Neural cell (in vitro differentiated cells): ENCODE measurements at regions not wholly inside any gene's neighbourhood (a gene's known extent, or its start where the extent isn't known, plus 50 kb on each side); places are given as distances from the start of the nearest gene placed in this dataset.

Source experiments
- H2AFZ ChIP-seq: fragments of 200-600, 300-800 bp; sonication (generic), shearing (Covaris generic); 2 replicates; pipeline ENCODE4 v1.6.0; 2014; ENCODE audit warnings: low read depth, mild to moderate bottlenecking, antibody characterized with exemption, low read length, moderate library complexity
- H3F3A ChIP-seq: fragments of 200-600 bp; shearing (Covaris generic); 2 replicates; pipeline ENCODE4 v1.6.1; 2016; ENCODE audit warnings: mild to moderate bottlenecking, moderate library complexity, mixed read lengths, antibody characterized with exemption, low read length; ENCODE audit not compliant: insufficient read depth, poor library complexity, severe bottlenecking
- H3K27ac ChIP-seq: fragments of 200-600, 300-800 bp; sonication (generic), shearing (Covaris generic); 2 replicates; pipeline ENCODE4 v1.5.1; 2014; ENCODE audit warnings: mild to moderate bottlenecking, low read length, moderate library complexity
- H3K27me3 ChIP-seq: fragments of 300-800, 200-600 bp; sonication (generic), shearing (Covaris generic); 2 replicates; pipeline ENCODE4 v1.6.0; 2014; ENCODE audit warnings: mild to moderate bottlenecking, low read depth, low read length, moderate library complexity; ENCODE audit not compliant: insufficient read depth
- H3K36me3 ChIP-seq: fragments of 300-800, 200-600 bp; sonication (generic), shearing (Covaris generic); 2 replicates; pipeline ENCODE4 v1.5.1; 2014; ENCODE audit warnings: mild to moderate bottlenecking, antibody characterized with exemption, low read length, moderate library complexity; ENCODE audit not compliant: insufficient read depth
- H3K4me2 ChIP-seq: fragments of 300-800, 200-600 bp; sonication (generic), shearing (Covaris generic); 2 replicates; pipeline ENCODE4 v1.6.0; 2014; ENCODE audit warnings: mild to moderate bottlenecking, low read length
- H3K4me3 ChIP-seq: fragments of 300-800, 200-600 bp; sonication (generic), shearing (Covaris generic); 2 replicates; pipeline ENCODE4 v1.5.1; 2014; ENCODE audit warnings: mild to moderate bottlenecking, low read length, moderate library complexity
- H3K79me2 ChIP-seq: fragments of 200-600 bp; shearing (Covaris generic); replicated peaks from 2 replicates; pipeline ENCODE4 v1.6.0; 2014; ENCODE audit warnings: mild to moderate bottlenecking, low read length, moderate library complexity; ENCODE audit not compliant: insufficient read depth
- H3K9ac ChIP-seq: fragments of 300-800, 200-600 bp; sonication (generic), shearing (Covaris generic); 2 replicates; pipeline ENCODE4 v1.6.1; 2016; ENCODE audit warnings: mild to moderate bottlenecking, low read length, mixed read lengths
- H3K9me2 ChIP-seq: fragments of 200-600 bp; shearing (Covaris generic); 2 replicates; pipeline ENCODE4 v1.6.1; 2016; ENCODE audit warnings: mild to moderate bottlenecking, low read length, mixed read lengths; ENCODE audit not compliant: insufficient read depth
- H3K9me3 ChIP-seq: fragments of 200-600, 300-800 bp; sonication (generic), shearing (Covaris generic); 2 replicates; pipeline ENCODE4 v1.6.1; 2016; ENCODE audit warnings: mild to moderate bottlenecking, mixed run types, low read length, moderate library complexity, mixed read lengths
- H4K20me1 ChIP-seq: fragments of 200-600 bp; shearing (Covaris generic); 2 replicates; pipeline ENCODE4 v1.6.1; 2016; ENCODE audit warnings: mild to moderate bottlenecking, mixed run types; ENCODE audit not compliant: insufficient read depth
- CTCF ChIP-seq: fragments of 450-650 bp; IDR thresholded peaks from 2 replicates; pipeline ENCODE4 v1.5.1; 2014; ENCODE audit warnings: antibody characterized with exemption, mild to moderate bottlenecking, moderate library complexity; ENCODE audit not compliant: poor library complexity, severe bottlenecking
- EP300 ChIP-seq: fragments of 450-650 bp; conservative IDR thresholded peaks from 2 replicates; pipeline ENCODE4 v1.6.1; 2014; ENCODE audit warnings: antibody characterized with exemption, mild to moderate bottlenecking, moderate library complexity; ENCODE audit not compliant: poor library complexity, severe bottlenecking
- EZH2 ChIP-seq: fragments of 200-600, 300-800 bp; shearing (Covaris generic), sonication (generic); IDR thresholded peaks from 2 replicates; pipeline ENCODE4 v1.6.1; 2014; ENCODE audit warnings: antibody characterized with exemption, low read length, borderline replicate concordance, mild to moderate bottlenecking; ENCODE audit not compliant: insufficient read depth, poor library complexity, severe bottlenecking
- MXI1 ChIP-seq: fragments of 450-650 bp; conservative IDR thresholded peaks from 2 replicates; pipeline ENCODE4 v1.6.1; 2014; ENCODE audit warnings: antibody characterized with exemption, mild to moderate bottlenecking; ENCODE audit not compliant: poor library complexity, severe bottlenecking
- POLR2AphosphoS5 ChIP-seq: IDR thresholded peaks from 2 replicates; pipeline ENCODE4 v1.6.1; 2012
- RAD21 ChIP-seq: fragments of 450-650 bp; conservative IDR thresholded peaks from 2 replicates; pipeline ENCODE4 v1.6.1; 2014; ENCODE audit warnings: antibody characterized with exemption, mild to moderate bottlenecking, moderate library complexity
- SMC3 ChIP-seq: fragments of 450-650 bp; conservative IDR thresholded peaks from 2 replicates; pipeline ENCODE4 v1.6.1; 2014; ENCODE audit warnings: antibody characterized with exemption, mild to moderate bottlenecking, moderate library complexity; ENCODE audit not compliant: poor library complexity
- TAF1 ChIP-seq: IDR thresholded peaks from 2 replicates; pipeline ENCODE4 v1.6.1; 2012; ENCODE audit warnings: low read depth
- TF ChIP-seq, protein P1 (sequence below): IDR thresholded peaks from 2 replicates; pipeline ENCODE4 v1.6.1; 2012; ENCODE audit warnings: borderline replicate concordance

- Histone ChIP-seq H3F3A (no peaks in the 10 kb centered on the region), H3K9ac (no peak overlapping the region), H3K36me3 (no peaks in the 10 kb centered on the region), H3K9me2 (no peaks in the 10 kb centered on the region), H2AFZ (no peak overlapping the region), H3K4me2 (no peak overlapping the region), H3K27me3 (no peaks in the 10 kb centered on the region), H3K9me3 (no peaks in the 10 kb centered on the region), H4K20me1 (no peaks in the 10 kb centered on the region), H3K27ac (no peak overlapping the region), H3K79me2 (no peaks in the 10 kb centered on the region), H3K4me3 (no peak overlapping the region)
- TF ChIP-seq CTCF (no peak), MXI1 (no peak), EP300 (no peak), SMC3 (no peak), TAF1 (no peak), POLR2AphosphoS5 (no peak), EZH2 (no peak)
- TF ChIP-seq, protein P1, sequence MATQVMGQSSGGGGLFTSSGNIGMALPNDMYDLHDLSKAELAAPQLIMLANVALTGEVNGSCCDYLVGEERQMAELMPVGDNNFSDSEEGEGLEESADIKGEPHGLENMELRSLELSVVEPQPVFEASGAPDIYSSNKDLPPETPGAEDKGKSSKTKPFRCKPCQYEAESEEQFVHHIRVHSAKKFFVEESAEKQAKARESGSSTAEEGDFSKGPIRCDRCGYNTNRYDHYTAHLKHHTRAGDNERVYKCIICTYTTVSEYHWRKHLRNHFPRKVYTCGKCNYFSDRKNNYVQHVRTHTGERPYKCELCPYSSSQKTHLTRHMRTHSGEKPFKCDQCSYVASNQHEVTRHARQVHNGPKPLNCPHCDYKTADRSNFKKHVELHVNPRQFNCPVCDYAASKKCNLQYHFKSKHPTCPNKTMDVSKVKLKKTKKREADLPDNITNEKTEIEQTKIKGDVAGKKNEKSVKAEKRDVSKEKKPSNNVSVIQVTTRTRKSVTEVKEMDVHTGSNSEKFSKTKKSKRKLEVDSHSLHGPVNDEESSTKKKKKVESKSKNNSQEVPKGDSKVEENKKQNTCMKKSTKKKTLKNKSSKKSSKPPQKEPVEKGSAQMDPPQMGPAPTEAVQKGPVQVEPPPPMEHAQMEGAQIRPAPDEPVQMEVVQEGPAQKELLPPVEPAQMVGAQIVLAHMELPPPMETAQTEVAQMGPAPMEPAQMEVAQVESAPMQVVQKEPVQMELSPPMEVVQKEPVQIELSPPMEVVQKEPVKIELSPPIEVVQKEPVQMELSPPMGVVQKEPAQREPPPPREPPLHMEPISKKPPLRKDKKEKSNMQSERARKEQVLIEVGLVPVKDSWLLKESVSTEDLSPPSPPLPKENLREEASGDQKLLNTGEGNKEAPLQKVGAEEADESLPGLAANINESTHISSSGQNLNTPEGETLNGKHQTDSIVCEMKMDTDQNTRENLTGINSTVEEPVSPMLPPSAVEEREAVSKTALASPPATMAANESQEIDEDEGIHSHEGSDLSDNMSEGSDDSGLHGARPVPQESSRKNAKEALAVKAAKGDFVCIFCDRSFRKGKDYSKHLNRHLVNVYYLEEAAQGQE: no peak
These were observed 640.7 kb upstream of the SOX9 start for GRCh38 chr17:71480099-71480498.

DNA sequence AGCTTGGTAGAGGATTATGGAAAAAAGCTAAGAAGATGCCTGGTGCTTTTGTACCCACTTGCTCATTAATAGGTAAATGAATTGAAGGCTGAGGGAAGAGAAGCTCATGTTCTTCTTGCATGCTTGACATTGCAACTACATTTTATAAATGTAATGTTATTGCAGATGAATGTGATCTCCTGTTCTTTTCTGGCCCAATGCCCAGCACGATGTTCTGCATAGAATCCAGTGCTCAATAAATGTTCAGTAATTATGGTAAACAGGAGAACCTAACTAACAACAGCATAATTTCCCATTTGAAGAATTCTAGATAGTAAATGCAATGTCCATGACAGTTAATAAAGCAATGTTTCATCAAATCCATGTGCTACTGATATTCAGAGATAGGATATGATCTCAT lies 638.2 kb upstream of the SOX9 start:
- H3F3A ChIP-seq: no peaks in the 10 kb centered on the region
- no peak overlapping the region for H3K9ac ChIP-seq
- no peak overlapping the region for H3K27ac ChIP-seq
- no peaks in the 10 kb centered on the region for H3K9me2 ChIP-seq
- H3K9me3 ChIP-seq: no peaks in the 10 kb centered on the region
- H3K4me3 ChIP-seq: no peak overlapping the region
- H3K36me3 ChIP-seq: no peaks in the 10 kb centered on the region
- no peaks in the 10 kb centered on the region for H3K79me2 ChIP-seq
- no peaks in the 10 kb centered on the region for H3K27me3 ChIP-seq
- no peaks in the 10 kb centered on the region for H4K20me1 ChIP-seq
- no peak overlapping the region for H2AFZ ChIP-seq
- TF ChIP-seq CTCF: no peak
- TF ChIP-seq, protein P1: no peak
- no peak for TF ChIP-seq RAD21
- no peak for TF ChIP-seq EP300
- no peak for TF ChIP-seq SMC3
- no peak for TF ChIP-seq MXI1
- TF ChIP-seq EZH2: no peak
- TF ChIP-seq POLR2AphosphoS5: no peak
- no peak for TF ChIP-seq TAF1
- no peak overlapping the region for H3K4me2 ChIP-seq
